GM19324 (cell line): ENCODE measurements at regions not wholly inside any gene's neighbourhood (a gene's known extent, or its start where the extent isn't known, plus 50 kb on each side); places are given as distances from the start of the nearest gene placed in this dataset.

Source experiments
- ATAC-seq: cut with Tn5 transposase; IDR thresholded peaks from one replicate; pipeline ENCODE4 v1.9.1; 2021; ENCODE audit warnings: mild to moderate bottlenecking, moderate library complexity; ENCODE audit not compliant: unreplicated experiment, low FRiP score

GRCh38 chr2:48249025-48249424 lies 65.5 kb upstream of the FOXN2 start:
- no peak for ATAC-seq

- ATAC-seq, result no peak
Measured at GRCh38 chr2:48249631-48250473, 64.6 kb upstream of the FOXN2 start.

GRCh38 chr2:48250474-48250844 lies 64.0 kb upstream of the FOXN2 start:
- no peak for ATAC-seq

- no peak for ATAC-seq
Measured at GRCh38 chr2:48250943-48251342, 63.5 kb upstream of the FOXN2 start.

GRCh38 chr2:48251437-48252148 lies 62.9 kb upstream of the FOXN2 start:
- no peak for ATAC-seq

GRCh38 chr2:48253301-48253700 lies 61.2 kb upstream of the FOXN2 start:
- ATAC-seq, result no peak

- ATAC-seq, result no peak
Measured at GRCh38 chr2:48254839-48255238, 59.6 kb upstream of the FOXN2 start.

GRCh38 chr2:48257456-48257855 lies 57.0 kb upstream of the FOXN2 start:
- ATAC-seq, result no peak

- no peak for ATAC-seq
Measured at GRCh38 chr2:48258481-48259149, 55.9 kb upstream of the FOXN2 start.

GRCh38 chr2:48259811-48260210 lies 54.7 kb upstream of the FOXN2 start:
- no peak for ATAC-seq

GRCh38 chr2:48264627-48265026 lies 49.9 kb upstream of the FOXN2 start:
- no peak for ATAC-seq
